ENCODE measurements at regions not wholly inside any gene's neighbourhood (a gene's known extent, or its start where the extent isn't known, plus 50 kb on each side); places are given as distances from the start of the nearest gene placed in this dataset.

- TF ChIP-seq PAXIP1 (CRISPR knock-in tag; conservative IDR thresholded peaks at IDR 0.05): no peak
- no peak for TF ChIP-seq TAF1 (CRISPR knock-in tag; IDR thresholded peaks at IDR 0.05)
- TF ChIP-seq ZBTB43 (CRISPR knock-in tag; conservative IDR thresholded peaks at IDR 0.05): no peak
Observed at GRCh38 chr17:77854759-77855745, 103.5 kb upstream of the TNRC6C start (continued).

- Histone ChIP-seq H3K9ac (ENCODE audit: insufficient read depth, low read depth, low read length) (no peak overlapping the region), H2AFZ (ENCODE audit: low read length) (no peak overlapping the region), H3K4me2 (ENCODE audit: low read depth, low read length) (no peak overlapping the region), H3K36me3 (replicated peaks in 1 of 2; ENCODE audit: control insufficient read depth in 1 of 2, insufficient read depth in 2 of 2, low read length in 2 of 2) (no peaks in the 10 kb centered on the region), H3K9me3 (ENCODE audit: low read length) (no peaks in the 10 kb centered on the region), H4K20me1 (ENCODE audit: insufficient read depth, low read length) (no peaks in the 10 kb centered on the region; the same call in 1 of the 2 replicates), H3K27ac (ENCODE audit: extremely low read length, insufficient read depth, low read length) (no peak overlapping the region), H3K79me2 (ENCODE audit: insufficient read depth, low read length) (no peaks in the 10 kb centered on the region), H3K4me1 (ENCODE audit: insufficient read depth, low read length) (no peaks in the 10 kb centered on the region), H3K27me3 (ENCODE audit: control insufficient read depth in 1 of 2, insufficient read depth in 2 of 2, low read length in 2 of 2) (peaks cover 14 to 64% of the 10 kb centered on the region in 2 experiments; a peak in 4 of 5 replicates), H3K4me3 (replicated peaks in 1 of 3; ENCODE audit: insufficient read depth in 1 of 3, low read depth in 2 of 3, low read length in 3 of 3) (no peak overlapping the region)
- FAIRE-seq (no peak), DNase-seq (ENCODE audit: low spot score) (no peak), ATAC-seq (no peak)
- BruUV-seq (replicated peaks): no TSS peak
- ChIA-PET CTCF (ENCODE audit: low intra/inter-chr PET ratio, low total read pairs) (no interaction called here), POLR2A (no interaction called here)
- 17% methylated on average over 20 of the region's 20 CpGs for WGBS (ENCODE audit: low lambda C conversion rate)
- in situ Hi-C loops (cut with HindIII; ENCODE audit: extremely low pct_ligation_motif_present, low pct_unique_long_range_greater_than_20kb): no loop called here
- intact Hi-C loops (cut with micrococcal nuclease; ENCODE audit: unreplicated experiment): no loop called here
- TF ChIP-seq ZNF282 (IDR thresholded peaks at IDR 0.05; ENCODE audit: partially characterized antibody) (no peak), REL (CRISPR knock-in tag; conservative IDR thresholded peaks at IDR 0.05) (no peak), ZNF275 (CRISPR knock-in tag; IDR thresholded peaks at IDR 0.05; ENCODE audit: borderline replicate concordance) (no peak), ZNF280D (CRISPR knock-in tag; IDR thresholded peaks at IDR 0.05) (no peak), HOXA9 (CRISPR knock-in tag; IDR thresholded peaks at IDR 0.05; ENCODE audit: borderline replicate concordance) (no peak)
Observed at GRCh38 chr17:77856551-77857305, 101.8 kb upstream of the TNRC6C start.

Measured in HepG2 (cell line).